ENCODE measurements at regions not wholly inside any gene's neighbourhood (a gene's known extent, or its start where the extent isn't known, plus 50 kb on each side); places are given as distances from the start of the nearest gene placed in this dataset.

DNA sequence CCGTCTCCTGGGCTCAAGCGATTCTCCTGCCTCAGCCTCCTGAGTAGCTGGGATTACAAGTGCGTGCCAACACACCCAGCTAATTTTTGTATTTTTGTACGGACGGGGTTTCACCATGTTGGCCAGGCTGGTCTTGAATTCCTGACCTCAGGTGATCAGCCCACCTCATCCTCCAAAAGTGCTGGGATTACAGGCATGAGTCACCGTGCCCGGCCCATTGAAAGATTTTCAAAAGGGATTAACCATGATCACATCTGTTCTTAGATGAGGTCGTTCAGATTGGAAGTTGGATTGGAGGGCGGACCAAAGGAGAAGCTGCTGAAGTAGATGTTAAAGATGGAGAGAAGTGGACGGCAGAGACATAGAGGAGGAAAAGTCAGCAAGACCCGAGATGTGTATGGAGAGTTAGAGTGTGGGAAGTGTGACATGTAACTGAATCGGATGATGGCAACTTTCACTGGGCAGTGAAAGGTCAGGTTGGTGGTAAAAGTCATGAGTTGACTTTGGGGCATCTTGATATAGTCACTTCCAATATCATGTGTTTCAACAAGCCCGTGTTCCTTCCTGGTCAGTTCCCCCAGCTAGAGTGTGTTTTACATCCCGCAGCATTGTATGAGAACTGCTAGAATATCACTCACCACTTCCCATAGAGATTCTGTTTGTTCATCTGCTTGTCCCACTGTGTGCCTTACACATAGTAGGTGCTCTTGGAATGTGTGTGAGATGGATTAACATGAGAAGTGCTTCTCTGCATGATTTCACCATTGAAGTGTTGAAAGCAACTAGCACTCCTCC, 54.4 kb upstream of the TINAGL1 start:
- Histone ChIP-seq H3K9ac (ENCODE audit: low read depth in 1 of 2, low read length in 2 of 2) (no peak overlapping the region), H3K9me3 (ENCODE audit: control insufficient read depth in 4 of 4, low read length in 3 of 4) (no peaks in the 10 kb centered on the region), H3K4me3 (ENCODE audit: low read depth in 1 of 3, low read length in 3 of 3) (no peak overlapping the region), H3K27me3 (ENCODE audit: control insufficient read depth in 4 of 4, insufficient read depth in 4 of 4, low read length in 3 of 4) (no peaks in the 10 kb centered on the region), H3K36me3 (ENCODE audit: control insufficient read depth in 4 of 4, insufficient read depth in 3 of 4, low read depth in 1 of 4, low read length in 3 of 4) (no peaks in the 10 kb centered on the region), H3K4me1 (ENCODE audit: control insufficient read depth in 4 of 4, insufficient read depth in 4 of 4, low read length in 3 of 4) (no peaks in the 10 kb centered on the region), H3K27ac (ENCODE audit: low read depth in 1 of 2, low read length in 2 of 2) (no peak overlapping the region)
- WGBS: 84% methylated on average over 14 of the region's 14 CpGs
- DNase-seq (ENCODE audit: low spot score): no peak
- no peak for TF ChIP-seq FOXA1 (IDR thresholded peaks at IDR 0.05)
- no peak for TF ChIP-seq HNF4G (IDR thresholded peaks at IDR 0.05)
- no peak for TF ChIP-seq FOXA2 (IDR thresholded peaks at IDR 0.05)
- TF ChIP-seq JUND (IDR thresholded peaks at IDR 0.05): no peak
- no peak for TF ChIP-seq NR2F2 (IDR thresholded peaks at IDR 0.05)
- no peak for TF ChIP-seq RXRA (IDR thresholded peaks at IDR 0.05)
- TF ChIP-seq HNF4A (conservative IDR thresholded peaks at IDR 0.05): no peak
- TF ChIP-seq RAD21 (IDR thresholded peaks at IDR 0.05): no peak

DNA sequence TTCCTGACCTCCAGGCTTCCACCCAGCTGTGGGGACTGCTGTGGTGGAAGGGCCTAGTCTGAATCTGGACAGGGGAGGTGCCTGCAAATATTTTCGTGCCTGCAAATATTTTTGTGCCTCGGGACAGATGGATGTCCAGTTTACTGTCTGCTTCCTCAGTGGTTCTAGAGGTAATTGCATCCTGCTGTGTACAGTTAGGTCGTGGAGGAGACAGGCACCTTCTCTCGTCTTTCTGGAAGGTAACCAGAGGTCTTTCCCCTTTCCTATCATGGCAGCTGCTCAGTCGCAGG, 53.8 kb upstream of the TINAGL1 start:
- H3K36me3 ChIP-seq (ENCODE audit: control insufficient read depth in 4 of 4, insufficient read depth in 3 of 4, low read depth in 1 of 4, low read length in 3 of 4): no peaks in the 10 kb centered on the region
- H3K4me3 ChIP-seq (ENCODE audit: low read depth in 1 of 3, low read length in 3 of 3): no peak overlapping the region
- H3K27me3 ChIP-seq (ENCODE audit: control insufficient read depth in 4 of 4, insufficient read depth in 4 of 4, low read length in 3 of 4): no peaks in the 10 kb centered on the region
- no peaks in the 10 kb centered on the region for H3K9me3 ChIP-seq (ENCODE audit: control insufficient read depth in 4 of 4, low read length in 3 of 4)
- no peak overlapping the region for H3K9ac ChIP-seq (ENCODE audit: low read depth in 1 of 2, low read length in 2 of 2)
- TF ChIP-seq EGR1 (IDR thresholded peaks at IDR 0.05; ENCODE audit: low read depth in 2 of 2): no peak
- no peak for TF ChIP-seq GABPA (IDR thresholded peaks at IDR 0.05 in 1 of 2, conservative IDR thresholded peaks at IDR 0.05 in 1 of 2)
- no peak for TF ChIP-seq YY1 (IDR thresholded peaks at IDR 0.05)
- TF ChIP-seq, protein P1, sequence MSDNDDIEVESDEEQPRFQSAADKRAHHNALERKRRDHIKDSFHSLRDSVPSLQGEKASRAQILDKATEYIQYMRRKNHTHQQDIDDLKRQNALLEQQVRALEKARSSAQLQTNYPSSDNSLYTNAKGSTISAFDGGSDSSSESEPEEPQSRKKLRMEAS (IDR thresholded peaks at IDR 0.05): no peak
- TF ChIP-seq HNF4A (conservative IDR thresholded peaks at IDR 0.05): no peak
- TF ChIP-seq, protein P2, sequence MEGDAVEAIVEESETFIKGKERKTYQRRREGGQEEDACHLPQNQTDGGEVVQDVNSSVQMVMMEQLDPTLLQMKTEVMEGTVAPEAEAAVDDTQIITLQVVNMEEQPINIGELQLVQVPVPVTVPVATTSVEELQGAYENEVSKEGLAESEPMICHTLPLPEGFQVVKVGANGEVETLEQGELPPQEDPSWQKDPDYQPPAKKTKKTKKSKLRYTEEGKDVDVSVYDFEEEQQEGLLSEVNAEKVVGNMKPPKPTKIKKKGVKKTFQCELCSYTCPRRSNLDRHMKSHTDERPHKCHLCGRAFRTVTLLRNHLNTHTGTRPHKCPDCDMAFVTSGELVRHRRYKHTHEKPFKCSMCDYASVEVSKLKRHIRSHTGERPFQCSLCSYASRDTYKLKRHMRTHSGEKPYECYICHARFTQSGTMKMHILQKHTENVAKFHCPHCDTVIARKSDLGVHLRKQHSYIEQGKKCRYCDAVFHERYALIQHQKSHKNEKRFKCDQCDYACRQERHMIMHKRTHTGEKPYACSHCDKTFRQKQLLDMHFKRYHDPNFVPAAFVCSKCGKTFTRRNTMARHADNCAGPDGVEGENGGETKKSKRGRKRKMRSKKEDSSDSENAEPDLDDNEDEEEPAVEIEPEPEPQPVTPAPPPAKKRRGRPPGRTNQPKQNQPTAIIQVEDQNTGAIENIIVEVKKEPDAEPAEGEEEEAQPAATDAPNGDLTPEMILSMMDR (IDR thresholded peaks at IDR 0.05; ENCODE audit: low read depth, low read length, missing input control): no peak
- TF ChIP-seq, protein P3, sequence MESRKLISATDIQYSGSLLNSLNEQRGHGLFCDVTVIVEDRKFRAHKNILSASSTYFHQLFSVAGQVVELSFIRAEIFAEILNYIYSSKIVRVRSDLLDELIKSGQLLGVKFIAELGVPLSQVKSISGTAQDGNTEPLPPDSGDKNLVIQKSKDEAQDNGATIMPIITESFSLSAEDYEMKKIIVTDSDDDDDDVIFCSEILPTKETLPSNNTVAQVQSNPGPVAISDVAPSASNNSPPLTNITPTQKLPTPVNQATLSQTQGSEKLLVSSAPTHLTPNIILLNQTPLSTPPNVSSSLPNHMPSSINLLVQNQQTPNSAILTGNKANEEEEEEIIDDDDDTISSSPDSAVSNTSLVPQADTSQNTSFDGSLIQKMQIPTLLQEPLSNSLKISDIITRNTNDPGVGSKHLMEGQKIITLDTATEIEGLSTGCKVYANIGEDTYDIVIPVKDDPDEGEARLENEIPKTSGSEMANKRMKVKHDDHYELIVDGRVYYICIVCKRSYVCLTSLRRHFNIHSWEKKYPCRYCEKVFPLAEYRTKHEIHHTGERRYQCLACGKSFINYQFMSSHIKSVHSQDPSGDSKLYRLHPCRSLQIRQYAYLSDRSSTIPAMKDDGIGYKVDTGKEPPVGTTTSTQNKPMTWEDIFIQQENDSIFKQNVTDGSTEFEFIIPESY (IDR thresholded peaks at IDR 0.05): no peak
- TF ChIP-seq, protein P4, sequence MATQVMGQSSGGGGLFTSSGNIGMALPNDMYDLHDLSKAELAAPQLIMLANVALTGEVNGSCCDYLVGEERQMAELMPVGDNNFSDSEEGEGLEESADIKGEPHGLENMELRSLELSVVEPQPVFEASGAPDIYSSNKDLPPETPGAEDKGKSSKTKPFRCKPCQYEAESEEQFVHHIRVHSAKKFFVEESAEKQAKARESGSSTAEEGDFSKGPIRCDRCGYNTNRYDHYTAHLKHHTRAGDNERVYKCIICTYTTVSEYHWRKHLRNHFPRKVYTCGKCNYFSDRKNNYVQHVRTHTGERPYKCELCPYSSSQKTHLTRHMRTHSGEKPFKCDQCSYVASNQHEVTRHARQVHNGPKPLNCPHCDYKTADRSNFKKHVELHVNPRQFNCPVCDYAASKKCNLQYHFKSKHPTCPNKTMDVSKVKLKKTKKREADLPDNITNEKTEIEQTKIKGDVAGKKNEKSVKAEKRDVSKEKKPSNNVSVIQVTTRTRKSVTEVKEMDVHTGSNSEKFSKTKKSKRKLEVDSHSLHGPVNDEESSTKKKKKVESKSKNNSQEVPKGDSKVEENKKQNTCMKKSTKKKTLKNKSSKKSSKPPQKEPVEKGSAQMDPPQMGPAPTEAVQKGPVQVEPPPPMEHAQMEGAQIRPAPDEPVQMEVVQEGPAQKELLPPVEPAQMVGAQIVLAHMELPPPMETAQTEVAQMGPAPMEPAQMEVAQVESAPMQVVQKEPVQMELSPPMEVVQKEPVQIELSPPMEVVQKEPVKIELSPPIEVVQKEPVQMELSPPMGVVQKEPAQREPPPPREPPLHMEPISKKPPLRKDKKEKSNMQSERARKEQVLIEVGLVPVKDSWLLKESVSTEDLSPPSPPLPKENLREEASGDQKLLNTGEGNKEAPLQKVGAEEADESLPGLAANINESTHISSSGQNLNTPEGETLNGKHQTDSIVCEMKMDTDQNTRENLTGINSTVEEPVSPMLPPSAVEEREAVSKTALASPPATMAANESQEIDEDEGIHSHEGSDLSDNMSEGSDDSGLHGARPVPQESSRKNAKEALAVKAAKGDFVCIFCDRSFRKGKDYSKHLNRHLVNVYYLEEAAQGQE (IDR thresholded peaks at IDR 0.05): no peak
- TF ChIP-seq FOXA1 (IDR thresholded peaks at IDR 0.05): no peak
- no peak for TF ChIP-seq RAD21 (IDR thresholded peaks at IDR 0.05)
- TF ChIP-seq JUND (IDR thresholded peaks at IDR 0.05): no peak
- TF ChIP-seq, protein P5, sequence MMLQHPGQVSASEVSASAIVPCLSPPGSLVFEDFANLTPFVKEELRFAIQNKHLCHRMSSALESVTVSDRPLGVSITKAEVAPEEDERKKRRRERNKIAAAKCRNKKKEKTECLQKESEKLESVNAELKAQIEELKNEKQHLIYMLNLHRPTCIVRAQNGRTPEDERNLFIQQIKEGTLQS (IDR thresholded peaks at IDR 0.05): no peak
- TF ChIP-seq FOXA2 (IDR thresholded peaks at IDR 0.05): no peak
- TF ChIP-seq RXRA (IDR thresholded peaks at IDR 0.05): no peak
- TF ChIP-seq TAF1 (conservative IDR thresholded peaks at IDR 0.05): no peak
- TF ChIP-seq NR2F2 (IDR thresholded peaks at IDR 0.05): no peak
- no peak for TF ChIP-seq SP1 (IDR thresholded peaks at IDR 0.05)
- H3K4me1 ChIP-seq (ENCODE audit: control insufficient read depth in 4 of 4, insufficient read depth in 4 of 4, low read length in 3 of 4): no peaks in the 10 kb centered on the region
- DNase-seq (ENCODE audit: low spot score): no peak
- 71% methylated on average over 5 of the region's 5 CpGs for WGBS
- H3K27ac ChIP-seq (ENCODE audit: low read depth in 1 of 2, low read length in 2 of 2): no peak overlapping the region
